ENCODE measurements at regions not wholly inside any gene's neighbourhood (a gene's known extent, or its start where the extent isn't known, plus 50 kb on each side); places are given as distances from the start of the nearest gene placed in this dataset.

- DNase-seq: no peak
Observed at GRCh38 chr6:94367316-94367715, 948.0 kb upstream of the EPHA7 start.

DNA sequence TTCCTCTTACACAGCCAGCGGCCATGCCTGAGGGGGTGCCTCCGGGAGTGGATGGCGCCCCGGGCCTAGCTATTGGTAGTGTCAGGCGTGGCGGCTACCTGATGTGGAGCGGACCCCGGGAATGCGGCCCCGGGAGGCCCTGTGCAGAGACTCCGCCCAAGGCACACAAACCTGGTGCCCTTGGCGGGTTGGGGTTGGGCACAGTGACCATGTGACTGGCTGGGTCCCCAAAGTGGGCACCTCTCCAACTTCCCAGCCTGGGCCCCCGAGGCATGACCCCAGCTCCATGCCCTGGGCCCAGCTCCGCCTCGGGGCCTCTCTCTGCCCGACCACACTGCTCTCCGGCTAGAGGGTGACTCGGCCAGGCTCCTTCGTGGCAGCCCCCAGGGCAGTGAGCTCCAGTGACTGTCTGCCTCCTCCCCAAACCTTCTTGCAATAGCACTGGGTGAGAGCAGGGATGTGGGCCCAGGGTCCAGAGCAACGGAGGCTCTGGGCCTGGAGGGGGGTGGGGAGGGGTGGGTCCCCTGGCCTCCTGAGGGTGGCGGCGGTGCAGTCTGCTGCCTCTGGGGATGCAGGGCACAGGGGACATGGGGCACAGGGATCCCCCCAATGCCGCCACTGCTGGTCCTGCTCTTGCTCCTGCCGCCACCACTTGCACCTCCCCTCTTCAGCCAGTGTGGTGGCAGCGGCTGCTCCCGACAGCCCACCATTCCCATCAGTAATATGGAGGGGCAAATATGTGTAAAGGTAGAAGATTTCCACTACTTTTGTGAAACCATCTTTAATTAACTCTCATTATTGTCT is 942.9 kb upstream of the EPHA7 start:
- no peak for DNase-seq

- no peak for DNase-seq
Observed at GRCh38 chr6:94361304-94362060, 942.1 kb upstream of the EPHA7 start.

- DNase-seq: no peak
Observed at GRCh38 chr6:94357381-94357980, 938.1 kb upstream of the EPHA7 start.

GRCh38 chr6:94350833-94351232 is 931.5 kb upstream of the EPHA7 start:
- DNase-seq: no peak

- no peak for DNase-seq
Observed at GRCh38 chr6:94349227-94349626, 929.9 kb upstream of the EPHA7 start.

DNA sequence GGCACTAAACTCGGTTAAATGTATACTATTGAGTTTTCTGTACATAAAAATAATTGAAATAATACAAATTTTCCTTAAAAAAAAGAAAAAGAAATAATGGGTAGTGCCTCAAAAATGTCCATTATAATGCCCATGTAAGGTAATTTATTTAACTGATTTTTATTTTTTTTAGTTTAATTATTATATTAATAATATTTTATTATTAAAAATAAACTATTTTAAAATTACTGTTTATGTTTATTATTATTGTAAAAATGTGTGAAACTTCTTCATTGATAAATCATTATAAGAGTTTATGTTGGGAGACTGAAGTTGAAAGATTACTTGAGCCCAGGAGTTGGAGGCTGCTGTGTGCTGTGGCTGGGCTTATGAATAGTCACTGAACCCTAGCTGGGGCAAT is 925.5 kb upstream of the EPHA7 start:
- no peak for DNase-seq

GRCh38 chr6:94341173-94341572 is 921.8 kb upstream of the EPHA7 start:
- no peak for DNase-seq

DNA sequence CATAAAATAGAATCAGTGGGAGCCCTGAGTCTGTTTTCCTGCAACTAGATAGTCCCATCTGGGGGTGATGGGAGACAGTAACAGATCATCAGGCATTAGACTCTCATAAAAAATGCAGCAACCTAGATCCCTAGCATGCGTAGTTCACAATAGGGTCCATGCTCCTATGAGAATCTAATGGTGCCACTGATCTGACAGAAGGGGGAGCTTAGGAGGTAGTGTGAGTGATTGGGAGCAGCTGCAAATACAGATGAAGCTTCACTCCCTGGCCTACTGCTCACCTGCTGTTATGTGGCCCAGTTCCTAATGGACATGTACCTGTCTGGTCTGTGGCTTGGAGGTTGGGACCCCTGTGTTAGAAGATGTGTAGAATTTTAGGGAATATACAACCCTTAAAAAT is 904.5 kb upstream of the EPHA7 start:
- no peak for DNase-seq

GRCh38 chr6:94300424-94301144 is 881.2 kb upstream of the EPHA7 start:
- no peak for DNase-seq

GRCh38 chr6:94289131-94289530 is 869.8 kb upstream of the EPHA7 start:
- no peak for DNase-seq

- DNase-seq: no peak
Observed at GRCh38 chr6:94278146-94278545, 858.8 kb upstream of the EPHA7 start.

- DNase-seq: no peak
Observed at GRCh38 chr6:94272327-94272726, 853.0 kb upstream of the EPHA7 start.

DNA sequence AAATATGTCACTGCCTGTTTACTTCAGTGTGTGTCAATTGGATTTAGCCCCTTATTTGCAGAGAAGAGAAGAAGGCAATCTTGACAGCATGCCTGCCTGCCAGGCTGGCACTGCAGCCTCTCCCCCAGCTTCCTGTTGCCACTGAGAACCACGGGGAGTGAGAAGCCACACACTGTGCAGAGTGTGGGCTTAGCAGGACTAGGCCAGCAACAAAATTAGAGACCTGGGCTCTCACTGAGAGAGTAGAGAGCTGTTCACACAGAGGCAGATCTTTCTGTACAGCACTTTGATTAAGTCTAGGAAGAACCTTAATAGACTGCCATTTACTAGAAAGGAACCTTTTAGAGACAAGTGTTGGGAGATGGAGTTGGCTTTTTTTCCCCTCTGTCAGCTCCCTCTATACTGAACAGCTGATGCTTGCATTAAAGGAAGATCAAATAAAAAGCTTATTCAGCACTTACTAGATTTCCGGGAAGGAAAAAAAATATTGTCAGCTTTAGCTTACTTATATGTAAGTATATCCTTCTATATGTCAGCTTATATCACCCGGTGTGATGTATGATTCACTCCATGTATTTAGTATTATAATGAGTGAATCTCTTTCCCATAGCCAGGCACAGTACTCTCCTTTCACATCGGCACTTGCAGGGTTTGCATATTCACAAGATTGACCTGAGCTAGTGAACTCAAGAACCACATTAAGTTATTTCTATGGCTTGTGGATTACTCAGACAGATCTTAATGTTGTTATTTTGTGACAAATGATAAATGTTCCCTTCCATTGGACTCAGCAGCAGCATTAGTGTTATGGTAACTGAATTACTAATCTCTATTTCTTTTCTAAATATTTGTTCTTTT is 851.0 kb upstream of the EPHA7 start:
- no peak for DNase-seq

- DNase-seq: no peak
Observed at GRCh38 chr6:94269256-94269655, 849.9 kb upstream of the EPHA7 start.

GRCh38 chr6:94260765-94261164 is 841.4 kb upstream of the EPHA7 start:
- DNase-seq: no peak

DNA sequence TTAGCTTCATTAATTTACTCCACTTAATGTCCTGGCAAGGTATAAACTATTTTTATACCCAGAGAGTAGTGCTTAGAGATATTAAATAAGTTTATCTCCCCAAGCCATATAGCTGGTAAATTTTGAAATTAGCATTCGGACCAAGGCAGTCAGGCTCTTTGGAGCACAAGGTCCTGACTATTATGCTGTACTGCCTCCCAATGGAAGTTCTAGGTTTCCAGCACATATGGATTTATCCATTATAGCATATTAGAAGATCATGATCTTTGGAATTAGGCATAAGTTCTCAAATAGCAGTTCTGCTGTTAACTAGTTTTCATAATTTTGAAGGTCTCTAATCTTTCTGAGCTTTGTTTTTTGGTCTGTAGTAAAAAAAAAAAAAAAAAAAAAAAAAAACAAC is 835.3 kb upstream of the EPHA7 start:
- DNase-seq: no peak

- DNase-seq: no peak
Observed at GRCh38 chr6:94251878-94252277, 832.5 kb upstream of the EPHA7 start.

DNA sequence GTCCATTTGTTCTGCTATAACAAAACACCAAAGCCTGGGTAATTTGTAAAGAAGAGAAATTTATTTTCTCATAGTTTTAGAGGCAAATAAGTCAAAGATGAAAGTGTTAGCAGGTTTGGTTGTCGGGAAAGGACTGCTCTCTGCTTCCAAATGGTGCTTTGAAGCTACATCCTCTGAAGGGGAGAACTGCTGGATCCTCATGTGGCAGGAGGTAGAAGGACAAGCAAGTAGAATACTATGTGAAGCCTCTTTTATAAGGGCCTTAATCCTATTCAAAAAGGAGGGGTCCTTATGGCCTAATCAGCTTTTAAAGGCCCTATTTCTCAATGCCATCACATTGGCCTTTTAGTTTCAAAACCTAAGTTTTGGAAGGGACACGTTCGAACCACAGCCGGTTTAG is 826.0 kb upstream of the EPHA7 start:
- no peak for DNase-seq

DNA sequence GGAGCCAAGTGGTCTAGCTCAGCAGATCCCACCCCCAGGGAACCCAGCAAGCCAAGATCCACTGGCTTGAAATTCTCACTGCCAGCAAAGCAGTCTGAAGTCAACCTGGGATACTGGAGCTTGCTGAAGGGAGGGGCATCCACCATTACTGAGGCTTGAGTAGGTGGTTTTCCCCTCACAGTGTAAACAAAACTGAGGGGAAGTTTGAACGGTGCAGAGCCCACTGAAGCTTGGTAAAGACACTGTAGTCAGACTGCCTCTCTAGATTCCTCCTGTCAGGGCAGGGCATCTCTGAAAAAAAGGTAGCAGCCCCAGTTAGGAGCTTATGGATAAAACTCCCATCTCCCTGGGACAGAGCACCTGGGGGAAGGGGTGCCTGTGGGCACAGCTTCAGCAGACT is 819.5 kb upstream of the EPHA7 start:
- no peak for DNase-seq

GRCh38 chr6:94227741-94228140 is 808.4 kb upstream of the EPHA7 start:
- no peak for DNase-seq

GRCh38 chr6:94217836-94218235 is 798.5 kb upstream of the EPHA7 start:
- no peak for DNase-seq
